ENCODE measurements at regions not wholly inside any gene's neighbourhood (a gene's known extent, or its start where the extent isn't known, plus 50 kb on each side); places are given as distances from the start of the nearest gene placed in this dataset.

GRCh38 chr22:49207008-49208003, 620.4 kb downstream of the BRD1 start:
- no TSS peak for BruUV-seq (replicated peaks)
- in situ Hi-C loops (cut with HindIII; ENCODE audit: low pct_unique_long_range_greater_than_20kb, low sequenced_read_pairs) (no loop called here), intact Hi-C loops (cut with micrococcal nuclease; ENCODE audit: unreplicated experiment) (no loop called here)
- TF ChIP-seq POLR2AphosphoS5 (IDR thresholded peaks at IDR 0.05; ENCODE audit: low read depth, low read length) = no peak
- TF ChIP-seq REST (IDR thresholded peaks at IDR 0.05; ENCODE audit: insufficient read depth in 1 of 2, low read depth in 2 of 2, low read length in 1 of 2) = no peak
- H3K9me3 ChIP-seq (ENCODE audit: control insufficient read depth, insufficient read depth, low read depth, low read length) = no peaks in the 10 kb centered on the region
- H3K4me1 ChIP-seq (ENCODE audit: control insufficient read depth, insufficient read depth, low read length) = no peaks in the 10 kb centered on the region
- no peaks in the 10 kb centered on the region for H3K36me3 ChIP-seq (ENCODE audit: control insufficient read depth, insufficient read depth, low read length)
- no peaks in the 10 kb centered on the region for H3K27me3 ChIP-seq (ENCODE audit: control insufficient read depth, insufficient read depth, low read length)
- DNase-seq (ENCODE audit: low read depth, low spot score) (no peak), ATAC-seq (no peak)
- H3K4me3 ChIP-seq (ENCODE audit: low read depth in 2 of 2, low read length in 2 of 2) = no peak overlapping the region
- no peak overlapping the region for H3K27ac ChIP-seq (ENCODE audit: low read length)
- ChIA-PET CTCF (no interaction called here), POLR2A (no interaction called here)

- ATAC-seq = no peak
- BruUV-seq (replicated peaks) = no TSS peak
- intact Hi-C loops (cut with micrococcal nuclease; ENCODE audit: unreplicated experiment) = no loop called here
These were observed 621.4 kb downstream of the BRD1 start for GRCh38 chr22:49206281-49206680.

DNA sequence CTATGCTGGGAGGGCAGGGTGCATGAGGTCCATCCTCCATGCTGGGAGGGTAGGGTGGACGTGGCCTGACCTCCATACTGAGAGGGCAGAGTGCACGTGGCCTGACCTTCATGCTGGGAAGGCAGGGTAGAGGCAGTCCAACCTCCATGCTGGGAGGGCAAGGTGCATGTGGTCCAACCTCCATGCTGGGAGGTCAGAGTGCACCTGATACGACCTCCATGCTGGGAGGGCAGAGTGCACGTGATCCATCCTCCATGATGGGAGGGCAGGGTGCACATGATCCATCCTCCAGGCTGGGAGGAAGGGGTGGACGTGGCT, 622.2 kb downstream of the BRD1 start:
- Histone ChIP-seq H3K27ac (ENCODE audit: low read length) (no peak overlapping the region), H3K36me3 (ENCODE audit: control insufficient read depth, insufficient read depth, low read length) (no peaks in the 10 kb centered on the region), H3K9me3 (ENCODE audit: control insufficient read depth, insufficient read depth, low read depth, low read length) (no peaks in the 10 kb centered on the region), H3K27me3 (ENCODE audit: control insufficient read depth, insufficient read depth, low read length) (no peaks in the 10 kb centered on the region), H3K4me3 (ENCODE audit: low read depth in 2 of 2, low read length in 2 of 2) (no peak overlapping the region), H3K4me1 (ENCODE audit: control insufficient read depth, insufficient read depth, low read length) (no peaks in the 10 kb centered on the region)
- BruUV-seq (replicated peaks) = no TSS peak
- POLR2A ChIA-PET = no interaction called here
- intact Hi-C loops (cut with micrococcal nuclease; ENCODE audit: unreplicated experiment) (no loop called here), in situ Hi-C loops (cut with HindIII; ENCODE audit: low pct_unique_long_range_greater_than_20kb, low sequenced_read_pairs) (no loop called here)
- CTCF ChIA-PET = no interaction called here
- DNase-seq (ENCODE audit: low read depth, low spot score) = no peak
- TF ChIP-seq TCF7L2 (IDR thresholded peaks at IDR 0.05; ENCODE audit: low read depth, low read length) (no peak), SIN3A (IDR thresholded peaks at IDR 0.05; ENCODE audit: borderline replicate concordance, insufficient read depth, low read depth, low read length) (no peak), POLR2AphosphoS5 (IDR thresholded peaks at IDR 0.05; ENCODE audit: low read depth, low read length) (no peak), REST (IDR thresholded peaks at IDR 0.05; ENCODE audit: insufficient read depth in 1 of 2, low read depth in 2 of 2, low read length in 1 of 2) (no peak)
- TF ChIP-seq, protein P1, sequence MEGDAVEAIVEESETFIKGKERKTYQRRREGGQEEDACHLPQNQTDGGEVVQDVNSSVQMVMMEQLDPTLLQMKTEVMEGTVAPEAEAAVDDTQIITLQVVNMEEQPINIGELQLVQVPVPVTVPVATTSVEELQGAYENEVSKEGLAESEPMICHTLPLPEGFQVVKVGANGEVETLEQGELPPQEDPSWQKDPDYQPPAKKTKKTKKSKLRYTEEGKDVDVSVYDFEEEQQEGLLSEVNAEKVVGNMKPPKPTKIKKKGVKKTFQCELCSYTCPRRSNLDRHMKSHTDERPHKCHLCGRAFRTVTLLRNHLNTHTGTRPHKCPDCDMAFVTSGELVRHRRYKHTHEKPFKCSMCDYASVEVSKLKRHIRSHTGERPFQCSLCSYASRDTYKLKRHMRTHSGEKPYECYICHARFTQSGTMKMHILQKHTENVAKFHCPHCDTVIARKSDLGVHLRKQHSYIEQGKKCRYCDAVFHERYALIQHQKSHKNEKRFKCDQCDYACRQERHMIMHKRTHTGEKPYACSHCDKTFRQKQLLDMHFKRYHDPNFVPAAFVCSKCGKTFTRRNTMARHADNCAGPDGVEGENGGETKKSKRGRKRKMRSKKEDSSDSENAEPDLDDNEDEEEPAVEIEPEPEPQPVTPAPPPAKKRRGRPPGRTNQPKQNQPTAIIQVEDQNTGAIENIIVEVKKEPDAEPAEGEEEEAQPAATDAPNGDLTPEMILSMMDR (IDR thresholded peaks at IDR 0.05) = no peak
- no peak for ATAC-seq

More at GRCh38 chr22:49206281-49206680, 621.4 kb downstream of the BRD1 start:
- Histone ChIP-seq H3K27ac (ENCODE audit: low read length) (no peak overlapping the region), H3K4me1 (ENCODE audit: control insufficient read depth, insufficient read depth, low read length) (no peaks in the 10 kb centered on the region), H3K36me3 (ENCODE audit: control insufficient read depth, insufficient read depth, low read length) (no peaks in the 10 kb centered on the region), H3K9me3 (ENCODE audit: control insufficient read depth, insufficient read depth, low read depth, low read length) (no peaks in the 10 kb centered on the region), H3K4me3 (ENCODE audit: low read depth in 2 of 2, low read length in 2 of 2) (no peak overlapping the region), H3K27me3 (ENCODE audit: control insufficient read depth, insufficient read depth, low read length) (no peaks in the 10 kb centered on the region)
- TF ChIP-seq TCF7L2 (IDR thresholded peaks at IDR 0.05; ENCODE audit: low read depth, low read length) = no peak
- POLR2A ChIA-PET = no interaction called here
- in situ Hi-C loops (cut with HindIII; ENCODE audit: low pct_unique_long_range_greater_than_20kb, low sequenced_read_pairs) = no loop called here
- DNase-seq (ENCODE audit: low read depth, low spot score) = no peak
- CTCF ChIA-PET = no interaction called here

Data from Panc1 (cell line).